ENCODE measurements at regions not wholly inside any gene's neighbourhood (a gene's known extent, or its start where the extent isn't known, plus 50 kb on each side); places are given as distances from the start of the nearest gene placed in this dataset.
"Not testable (repeated sequence)": the region's sequence is repeated elsewhere in the genome, so short reads cannot be mapped to it uniquely, and the experiment has no call there.

- ATAC-seq (no peak), DNase-seq (ENCODE audit: low spot score) (no peak)
Observed at GRCh38 chr3:151557068-151557840, 96.4 kb upstream of the IGSF10 start.

GRCh38 chr3:151556596-151556995, 95.7 kb upstream of the IGSF10 start:
- DNase-seq (ENCODE audit: low spot score) (no peak), ATAC-seq (no peak)

DNA sequence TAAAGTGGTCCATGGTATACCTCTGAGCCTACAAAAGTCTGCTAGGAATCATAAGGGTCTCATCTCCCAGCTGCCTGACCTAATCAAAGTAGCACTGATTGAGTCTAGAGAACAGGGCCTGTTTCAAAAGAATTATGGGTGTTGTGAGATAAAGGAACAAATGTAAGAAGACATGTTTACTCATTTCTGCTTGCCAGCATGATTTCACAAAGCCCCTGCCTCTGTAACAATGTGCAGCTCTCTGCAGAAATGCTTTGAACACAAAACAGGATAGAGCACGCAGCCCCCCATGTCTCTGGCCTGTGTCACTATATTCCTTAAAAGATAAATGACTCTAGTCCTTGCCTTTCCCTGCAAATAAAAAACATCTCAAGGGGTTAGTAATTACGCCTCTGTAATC, 94.7 kb upstream of the IGSF10 start:
- no peak for DNase-seq (ENCODE audit: low spot score)
- no peak for ATAC-seq

GRCh38 chr3:151553888-151554287, 93.0 kb upstream of the IGSF10 start:
- no peak for DNase-seq (ENCODE audit: low spot score)
- no peak for ATAC-seq

DNA sequence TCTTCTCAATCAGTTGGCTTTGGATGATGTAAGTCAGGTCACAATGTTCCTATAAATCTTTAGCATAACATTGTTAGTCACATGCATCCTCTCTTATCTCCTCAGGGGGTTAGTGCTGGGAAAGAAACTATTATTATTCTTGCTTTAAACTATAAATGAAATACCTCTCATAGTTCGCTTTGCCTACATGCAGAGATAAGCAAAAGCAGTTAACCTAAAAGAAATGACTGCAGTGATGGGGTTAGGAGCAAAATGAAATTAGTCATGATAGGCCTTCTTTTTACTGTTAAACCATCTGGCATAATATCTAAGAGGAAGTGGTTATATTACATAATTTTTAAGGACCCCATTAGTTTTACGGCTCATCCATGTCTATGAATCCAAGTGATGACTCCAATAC, 91.7 kb upstream of the IGSF10 start:
- no peak for DNase-seq (ENCODE audit: low spot score)
- ATAC-seq = no peak

DNA sequence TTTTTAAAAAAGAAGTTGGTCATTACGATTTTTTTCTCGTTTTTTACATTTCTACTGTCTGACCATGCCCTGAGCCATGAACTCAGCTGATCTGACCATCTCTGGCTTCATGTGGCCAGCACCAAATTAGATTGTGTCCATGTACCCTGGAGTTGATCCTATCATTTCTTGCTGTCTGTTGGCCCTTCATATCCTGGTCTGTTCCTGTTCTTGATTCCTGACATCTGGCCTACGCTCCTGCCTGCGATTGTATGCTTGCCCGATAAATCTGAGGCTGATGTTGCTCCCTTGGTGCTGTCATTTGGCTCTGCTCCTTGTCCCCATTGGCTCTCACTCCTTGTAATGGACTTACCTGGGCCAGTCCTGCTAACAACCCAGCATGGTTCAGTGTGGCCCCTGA, 89.8 kb upstream of the IGSF10 start:
- no peak for ATAC-seq

DNA sequence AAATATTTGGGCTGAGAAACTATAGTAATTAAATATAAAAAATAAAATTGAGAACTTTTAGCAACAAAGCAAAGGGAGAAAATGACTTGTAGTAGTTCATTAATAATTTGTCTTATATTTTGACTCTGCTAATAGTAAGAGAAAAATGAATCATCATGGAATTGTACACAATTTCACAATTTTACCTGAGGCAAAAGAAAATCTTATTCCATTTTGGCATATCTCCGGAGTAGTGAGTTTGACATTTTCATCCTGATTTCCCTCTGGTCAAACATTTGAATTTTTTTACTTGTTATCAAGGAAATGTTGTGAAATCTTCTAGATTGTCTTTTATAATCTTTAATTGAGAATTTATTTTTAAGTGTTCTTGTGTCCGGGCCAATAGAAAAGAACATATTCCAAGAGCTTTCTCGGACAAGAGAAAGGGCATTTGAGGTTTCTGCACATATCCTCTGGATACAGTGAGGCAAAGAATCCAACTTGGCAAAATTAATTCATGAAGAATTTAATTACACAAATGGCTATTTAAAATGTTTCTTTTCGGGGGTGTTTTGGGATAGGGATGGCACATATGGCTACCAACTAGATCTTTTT, 89.3 kb upstream of the IGSF10 start:
- ATAC-seq = no peak
- DNase-seq (ENCODE audit: low spot score) = no peak

More for the DNA sequence above, 89.8 kb upstream of the IGSF10 start:
- DNase-seq (ENCODE audit: low spot score) = no peak

GRCh38 chr3:151548195-151548594, 87.3 kb upstream of the IGSF10 start:
- ATAC-seq = no peak
- DNase-seq (ENCODE audit: low spot score) = no peak

DNA sequence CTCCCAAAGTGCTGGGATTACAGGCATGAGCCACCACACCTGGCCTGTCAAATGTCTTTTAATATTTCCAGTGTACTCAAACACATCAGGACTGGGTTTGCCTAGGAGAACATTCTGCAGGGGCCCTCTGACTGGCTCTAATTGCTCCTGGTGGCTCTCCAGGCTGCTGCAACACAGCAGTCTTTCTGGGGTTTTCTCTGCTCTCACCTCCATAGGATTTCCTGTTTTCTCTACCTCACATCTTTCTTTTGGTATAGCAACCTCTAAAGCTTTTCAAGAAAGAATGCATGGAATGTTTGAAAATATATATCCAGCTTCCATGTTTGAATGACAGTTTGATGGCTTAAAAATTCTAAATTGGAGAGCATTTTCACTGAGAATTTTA, 83.3 kb upstream of the IGSF10 start:
- ATAC-seq = no peak

DNA sequence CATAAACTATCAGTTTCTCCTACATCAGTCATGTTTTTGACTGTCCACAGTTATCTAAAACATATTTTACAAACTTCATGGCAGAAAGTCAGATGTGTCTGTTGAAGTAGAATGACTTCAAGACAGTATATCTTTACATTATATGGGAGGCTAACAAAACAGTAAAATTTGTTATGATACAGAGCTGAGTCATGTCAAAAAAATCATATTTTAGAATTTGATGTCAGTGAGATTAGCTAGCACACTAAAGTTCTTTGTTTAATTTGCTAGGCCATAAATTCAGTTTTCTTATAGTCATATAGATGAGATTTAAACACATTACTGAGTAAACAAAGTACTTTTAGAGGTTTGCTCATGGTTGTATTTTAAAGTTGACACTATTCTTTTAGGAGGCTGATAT, 80.3 kb upstream of the IGSF10 start:
- no peak for DNase-seq (ENCODE audit: low spot score)
- ATAC-seq = no peak

More for the DNA sequence above, 83.3 kb upstream of the IGSF10 start:
- DNase-seq (ENCODE audit: low spot score) = no peak

GRCh38 chr3:151539599-151539998, 78.7 kb upstream of the IGSF10 start:
- ATAC-seq = no peak
- DNase-seq (ENCODE audit: low spot score) = no peak

DNA sequence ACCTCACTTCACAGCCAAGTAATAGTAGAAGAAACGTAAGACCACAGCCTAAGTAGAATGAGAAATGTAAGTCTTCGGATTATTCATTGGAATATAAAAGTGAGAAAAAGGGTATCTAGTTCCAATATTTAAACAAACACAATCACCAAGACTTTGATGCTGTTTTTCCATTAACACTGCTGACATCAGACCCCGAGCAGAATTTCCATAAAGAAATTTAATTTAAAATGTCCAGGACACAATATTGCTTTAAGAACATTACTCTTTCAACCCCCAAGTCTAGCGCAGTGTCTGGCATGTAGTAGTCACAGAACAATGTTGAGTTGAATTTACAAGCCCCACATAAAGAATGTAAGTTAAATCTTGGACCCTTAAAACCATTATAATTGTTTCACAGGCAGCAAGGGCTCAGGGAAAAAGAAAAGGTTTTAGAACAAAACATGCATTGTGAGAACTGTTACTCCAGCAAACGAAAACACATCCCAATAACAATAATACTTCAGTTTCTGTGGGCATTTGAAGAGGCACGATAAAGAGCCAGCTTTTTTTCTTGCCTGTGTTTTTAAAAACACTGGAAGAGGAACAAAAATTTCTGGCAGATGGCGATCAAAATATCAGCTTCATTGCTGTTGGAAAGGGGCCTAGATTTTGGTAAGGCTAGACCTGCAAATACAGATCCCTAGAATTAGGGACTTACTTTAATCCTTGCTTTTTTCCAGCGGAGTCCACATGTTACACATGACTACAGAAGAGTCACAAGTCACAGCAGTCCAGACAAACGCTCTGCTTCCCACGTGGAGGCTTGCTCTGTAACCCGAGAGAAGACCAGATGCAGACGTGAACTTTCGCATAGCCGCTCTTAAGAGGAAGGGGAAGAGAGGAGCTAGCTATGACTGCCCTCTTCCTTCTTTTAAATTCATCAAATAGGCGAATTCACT, 77.9 kb upstream of the IGSF10 start:
- no peak for ATAC-seq

GRCh38 chr3:151537726-151538125, 76.9 kb upstream of the IGSF10 start:
- no peak for ATAC-seq

More for the DNA sequence above, 77.9 kb upstream of the IGSF10 start:
- DNase-seq (ENCODE audit: low spot score) = no peak

GRCh38 chr3:151526757-151527156, 65.9 kb upstream of the IGSF10 start:
- ATAC-seq (peak; percentile 70), DNase-seq (ENCODE audit: low spot score) (no peak)

More at GRCh38 chr3:151537726-151538125, 76.9 kb upstream of the IGSF10 start:
- DNase-seq (ENCODE audit: low spot score) = no peak

DNA sequence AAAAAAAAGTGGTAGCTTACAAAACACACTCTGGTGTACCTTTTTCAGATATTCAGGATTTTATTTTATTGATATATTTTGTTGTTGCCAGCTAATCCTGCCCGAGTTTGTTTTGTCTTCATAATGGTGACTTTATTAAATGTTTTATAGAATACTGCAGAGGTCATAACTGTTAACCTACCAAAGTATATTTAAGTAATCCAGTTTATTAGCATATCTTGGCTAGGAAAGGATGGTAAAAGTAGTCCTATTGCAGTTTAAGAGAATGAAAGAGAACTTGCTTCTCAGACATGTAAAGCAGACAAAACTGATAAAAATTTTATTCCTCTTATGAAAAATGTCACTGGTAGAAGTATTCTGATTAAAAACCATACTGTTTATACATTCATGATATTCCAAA, 59.2 kb upstream of the IGSF10 start:
- ATAC-seq = no peak
- DNase-seq (ENCODE audit: low spot score) = no peak

DNA sequence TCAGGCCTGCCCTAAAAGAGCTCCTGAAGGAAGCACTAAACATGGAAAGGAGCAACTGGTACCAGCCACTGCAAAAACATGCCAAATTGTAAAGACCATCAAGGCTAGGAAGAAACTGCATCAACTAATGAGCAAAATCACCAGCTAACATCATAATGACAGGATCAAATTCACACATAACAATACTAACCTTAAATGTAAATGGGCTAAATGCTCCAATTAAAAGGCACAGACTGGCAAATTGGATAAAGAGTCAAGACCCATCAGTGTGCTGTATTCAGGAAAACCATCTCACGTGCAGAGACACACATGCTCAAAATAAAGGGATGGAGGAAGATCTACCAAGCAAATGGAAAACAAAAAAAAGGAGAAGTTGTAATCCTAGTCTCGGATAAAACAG, 50.6 kb upstream of the IGSF10 start:
- ATAC-seq = not testable (repeated sequence)

More for the DNA sequence above, 50.6 kb upstream of the IGSF10 start:
- DNase-seq (ENCODE audit: low spot score) = not testable (repeated sequence)

All from left lobe of liver (tissue), 2 donors.